K562 (cell line): ENCODE measurements at regions not wholly inside any gene's neighbourhood (a gene's known extent, or its start where the extent isn't known, plus 50 kb on each side); places are given as distances from the start of the nearest gene placed in this dataset.

Experiments used
- ATAC-seq: fragments of 200-7000 bp; cut with Tn5 transposase; 3 replicates; pipeline ENCODE4 v1.9.1; 2020; ENCODE audit warnings: moderate library complexity
- BruUV-seq: library from RNA; stranded (reverse); fragments of 400-500 nt; replicated peaks from 2 replicates; lab custom pipeline; 2021; lab: Mats Ljungman, UMichigan
- CTCF ChIA-PET: fragments of 300-600 bp; formaldehyde crosslinking; extraction: SDS; loops from one replicate; lab custom pipeline; 2021; ENCODE audit warnings: low intra/inter-chr PET ratio; lab: Yijun Ruan, JAX
- POLR2A ChIA-PET: fragments of 300-600, 350-650 bp; sonication (Branson Sonifier 250); formaldehyde crosslinking; extraction: SDS; loops from one replicate; lab custom pipeline; 2021; ENCODE audit warnings: antibody characterized with exemption, inconsistent platforms; lab: Yijun Ruan, JAX
- DNase-seq, 4 experiments: peaks; one replicate each; pipeline versions ENCODE4 v3.0.0 to v3.0.0-alpha.2; 2011 to 2018; ENCODE audit warnings: low spot score in 3 of 4, mixed read lengths in 3 of 4; ENCODE audit errors: extremely low read depth in 1 of 4
- FAIRE-seq: peaks from 2 replicates; lab custom pipeline; 2011; peaks lifted over from hg19 to GRCh38; lab: Jason Lieb, UNC
- H2AFZ ChIP-seq: 2 replicates; pipeline ENCODE4 v1.6.0; 2011; ENCODE audit warnings: low read depth, low read length, control low read depth, inconsistent platforms
- H3K27ac ChIP-seq: fragments of 200-600 bp; 3 replicates; pipeline ENCODE4 v1.8.0; 2011; ENCODE audit warnings: low read depth, mild to moderate bottlenecking, control low read depth, inconsistent platforms, low read length, moderate library complexity, mixed read lengths; ENCODE audit errors: extremely low read depth
- H3K27me3 ChIP-seq, 2 experiments: fragments of 300-600 bp in 1 of 2; 2 replicates in 1 of 2; 3 replicates in 1 of 2; pipeline versions ENCODE4 v1.6.0 to v1.8.0; 2011; ENCODE audit warnings: inconsistent platforms in 2 of 2, low read length in 2 of 2, mild to moderate bottlenecking in 1 of 2, mixed read lengths in 1 of 2, moderate library complexity in 1 of 2; ENCODE audit not compliant: control insufficient read depth in 2 of 2, insufficient read depth in 2 of 2
- H3K36me3 ChIP-seq: fragments of 300-600 bp; 3 replicates; pipeline ENCODE4 v1.8.0; 2011; ENCODE audit warnings: mild to moderate bottlenecking, low read length, inconsistent platforms; ENCODE audit not compliant: control insufficient read depth, insufficient read depth
- H3K4me1 ChIP-seq, 2 experiments: fragments of 200-600 bp in 1 of 2; replicated peaks in 1 of 2; 2 replicates in 1 of 2; 3 replicates in 1 of 2; pipeline versions ENCODE4 v1.5.1 to v1.8.0; 2011; ENCODE audit warnings: inconsistent platforms in 2 of 2, low read length in 2 of 2, mild to moderate bottlenecking in 1 of 2, mixed read lengths in 1 of 2, moderate library complexity in 1 of 2; ENCODE audit not compliant: control insufficient read depth in 2 of 2, insufficient read depth in 2 of 2
- H3K4me2 ChIP-seq: 2 replicates; pipeline ENCODE4 v1.6.1; 2011; ENCODE audit warnings: low read length, control low read depth, inconsistent platforms, mixed read lengths; ENCODE audit not compliant: insufficient read depth
- H3K4me3 ChIP-seq: fragments of 200-600 bp; sonication (generic), shearing (Covaris generic); 2 replicates; pipeline ENCODE4 v1.5.1; 2016; ENCODE audit warnings: control low read depth, inconsistent platforms
- H3K79me2 ChIP-seq: fragments of 200-600 bp; 3 replicates; pipeline ENCODE4 v1.8.0; 2011; ENCODE audit warnings: low read length, inconsistent platforms; ENCODE audit not compliant: control insufficient read depth, insufficient read depth
- H3K9ac ChIP-seq, 2 experiments: 2 replicates each; pipeline versions ENCODE4 v1.6.0 to v1.6.1; 2011; ENCODE audit warnings: low read depth in 2 of 2, low read length in 2 of 2, control low read depth in 1 of 2, inconsistent platforms in 1 of 2, mild to moderate bottlenecking in 1 of 2, mixed read lengths in 1 of 2; ENCODE audit not compliant: insufficient read depth in 1 of 2
- H3K9me1 ChIP-seq: one replicate; pipeline ENCODE4 v1.6.0; 2011; ENCODE audit warnings: inconsistent platforms, mild to moderate bottlenecking, low read length, moderate library complexity; ENCODE audit not compliant: control insufficient read depth, insufficient read depth
- H3K9me3 ChIP-seq: replicated peaks from 2 replicates; pipeline ENCODE4 v1.5.1; 2011; ENCODE audit warnings: low read depth, low read length, inconsistent platforms; ENCODE audit not compliant: control insufficient read depth, insufficient read depth
- H4K20me1 ChIP-seq: replicated peaks from 2 replicates; pipeline ENCODE4 v1.6.1; 2011; ENCODE audit warnings: low read length, inconsistent platforms, mixed read lengths; ENCODE audit not compliant: control insufficient read depth, insufficient read depth
- HES1 ChIP-seq: fragments of 450-650 bp; IDR thresholded peaks from 2 replicates; pipeline ENCODE4 v1.6.1; 2016; ENCODE audit warnings: low read depth, mild to moderate bottlenecking, moderate library complexity
- ILF3 ChIP-seq: fragments of 450-650 bp; IDR thresholded peaks from 2 replicates; pipeline ENCODE4 v1.6.1; 2018; ENCODE audit warnings: antibody characterized with exemption, mild to moderate bottlenecking, moderate library complexity, borderline replicate concordance
- ZBTB11 ChIP-seq, 3 experiments: fragments of 200-800 bp in 1 of 3; fragments of 250-450 bp in 1 of 3; fragments of 450-650 bp in 1 of 3; sonication (Bioruptor Pico) in 1 of 3; sonication (Bioruptor generic) in 1 of 3; formaldehyde crosslinking in 1 of 3; IDR thresholded peaks; 2 replicates each; pipeline versions ENCODE4 v1.6.1 to v1.8.0; 2016 to 2022; ENCODE audit warnings: mild to moderate bottlenecking in 2 of 3, missing genetic modification characterization in 2 of 3, missing compliant biosample characterization in 1 of 3, moderate library complexity in 1 of 3
- WGBS: fragments of 100-300 bp; shearing (Covaris generic); methylation state at CpG from one replicate; pipeline ENCODE4 v1.1.6; 2016; ENCODE audit warnings: low coverage, mixed read lengths; ENCODE audit not compliant: insufficient coverage; ENCODE audit errors: missing lambda C conversion rate; 5-methylcytosine and 5-hydroxymethylcytosine counted together
- in situ Hi-C: fragments of 300-500 bp; cut with MboI; formaldehyde crosslinking; loops from 4 replicates; pipeline ENCODE4 v1.15.0; 2018; ENCODE audit warnings: inconsistent platforms, mixed read lengths
- intact Hi-C: fragments of 100-400 bp; cut with micrococcal nuclease; formaldehyde crosslinking; loops from 2 replicates; pipeline ENCODE4 v1.14.2; 2022
- TF ChIP-seq, protein P1 (sequence below): IDR thresholded peaks from 2 replicates; pipeline ENCODE4 v1.6.1; 2011; ENCODE audit warnings: borderline replicate concordance, low read depth, mild to moderate bottlenecking, moderate library complexity, low read length; ENCODE audit not compliant: insufficient read depth, poor library complexity, severe bottlenecking

DNA sequence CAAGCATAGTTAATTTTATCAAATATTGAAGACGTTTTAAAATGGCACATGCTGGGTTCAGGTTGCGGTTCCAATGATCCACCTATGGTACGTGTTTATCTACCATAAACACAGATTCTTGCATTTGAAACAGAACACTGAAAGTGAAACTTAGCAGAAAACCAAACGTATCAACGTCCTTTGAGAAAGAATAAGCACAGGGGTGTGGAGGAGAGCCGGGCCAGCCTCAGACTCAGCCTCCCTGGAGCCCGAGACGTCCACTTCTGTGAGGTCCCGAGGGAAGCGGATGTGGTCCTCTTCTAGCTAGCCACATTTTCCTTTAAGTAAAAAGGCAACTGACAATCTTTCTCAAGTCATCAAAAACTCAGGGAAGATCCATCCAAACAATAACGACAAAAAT is 195.9 kb downstream of the RTP5 start (continued):
- TF ChIP-seq, protein P1, sequence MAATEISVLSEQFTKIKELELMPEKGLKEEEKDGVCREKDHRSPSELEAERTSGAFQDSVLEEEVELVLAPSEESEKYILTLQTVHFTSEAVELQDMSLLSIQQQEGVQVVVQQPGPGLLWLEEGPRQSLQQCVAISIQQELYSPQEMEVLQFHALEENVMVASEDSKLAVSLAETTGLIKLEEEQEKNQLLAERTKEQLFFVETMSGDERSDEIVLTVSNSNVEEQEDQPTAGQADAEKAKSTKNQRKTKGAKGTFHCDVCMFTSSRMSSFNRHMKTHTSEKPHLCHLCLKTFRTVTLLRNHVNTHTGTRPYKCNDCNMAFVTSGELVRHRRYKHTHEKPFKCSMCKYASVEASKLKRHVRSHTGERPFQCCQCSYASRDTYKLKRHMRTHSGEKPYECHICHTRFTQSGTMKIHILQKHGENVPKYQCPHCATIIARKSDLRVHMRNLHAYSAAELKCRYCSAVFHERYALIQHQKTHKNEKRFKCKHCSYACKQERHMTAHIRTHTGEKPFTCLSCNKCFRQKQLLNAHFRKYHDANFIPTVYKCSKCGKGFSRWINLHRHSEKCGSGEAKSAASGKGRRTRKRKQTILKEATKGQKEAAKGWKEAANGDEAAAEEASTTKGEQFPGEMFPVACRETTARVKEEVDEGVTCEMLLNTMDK: no peak
- TF ChIP-seq HES1: no peak
- TF ChIP-seq ILF3: no peak

DNA sequence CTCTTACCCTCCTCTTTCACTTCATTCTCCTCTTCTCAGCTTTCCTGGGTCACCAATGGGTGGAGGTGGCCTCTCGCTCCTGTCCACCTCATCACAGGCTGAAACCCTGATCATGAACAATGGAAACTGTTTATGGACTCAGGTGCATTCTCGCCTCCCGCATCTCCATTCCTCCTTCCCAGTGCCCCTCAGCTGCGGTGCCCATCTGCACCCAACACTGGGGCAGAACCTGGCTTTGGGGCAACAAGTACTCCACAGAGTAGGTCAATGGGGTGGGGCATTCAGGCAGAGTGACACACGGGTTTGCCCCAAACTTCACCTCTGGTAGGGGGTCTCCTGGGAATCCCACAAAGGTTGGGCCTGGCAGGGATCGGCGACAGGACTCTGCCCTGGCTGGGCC is 199.5 kb downstream of the RTP5 start:
- no peak overlapping the region for H3K27ac ChIP-seq
- no peaks in the 10 kb centered on the region for H3K9me1 ChIP-seq
- no peaks in the 10 kb centered on the region for H3K36me3 ChIP-seq
- no peaks in the 10 kb centered on the region for H3K9me3 ChIP-seq
- no peak for ATAC-seq
- H3K27me3 ChIP-seq: peaks cover 5 to 23% of the 10 kb centered on the region in 2 experiments; a peak in 3 of 5 replicates
- ChIA-PET POLR2A (interaction anchor here (0.6 kb wide), 1 partner anchor 258 kb away, joined by 3 read pairs; no protein-coding TSS in a partner anchor), CTCF (no interaction called here)
- H3K4me3 ChIP-seq: no peak overlapping the region
- no peak overlapping the region for H2AFZ ChIP-seq
- no peak overlapping the region for H3K9ac ChIP-seq
- no peak for FAIRE-seq
- intact Hi-C loops: no loop called here
- no peak for DNase-seq
- no peaks in the 10 kb centered on the region for H3K79me2 ChIP-seq
- no peaks in the 10 kb centered on the region for H3K4me1 ChIP-seq
- in situ Hi-C loops: no loop called here
- no peak overlapping the region for H3K4me2 ChIP-seq
- no TSS peak for BruUV-seq
- no peaks in the 10 kb centered on the region for H4K20me1 ChIP-seq
- WGBS: 65% methylated on average over 6 of the region's 7 CpGs
- no peak for TF ChIP-seq ZBTB11 (CRISPR knock-in tag; IDR thresholded peaks at IDR 0.05)
